ENCODE measurements at regions not wholly inside any gene's neighbourhood (a gene's known extent, or its start where the extent isn't known, plus 50 kb on each side); places are given as distances from the start of the nearest gene placed in this dataset.
A peak's percentile ranks its signal among the peaks of the same experiment; 100 is the strongest.

- peaks cover 29 to 42% of the 10 kb centered on the region in 2 donors for H3K4me1 Mint-ChIP-seq (ENCODE audit: low read depth in 2 of 2)
Measured at GRCh38 chr13:50359779-50360178, 344.5 kb downstream of the KCNRG start.

GRCh38 chr13:50360637-50361036 is 345.4 kb downstream of the KCNRG start:
- H3K27ac Mint-ChIP-seq = peak overlapping the region; percentile 24 to 77
- H3K4me3 Mint-ChIP-seq = peak overlapping the region; percentile 47 to 66

More at GRCh38 chr13:50359779-50360178, 344.5 kb downstream of the KCNRG start:
- H3K27ac Mint-ChIP-seq = peak overlapping the region in 1 of 2 donors; percentile 24
- ATAC-seq (replicated peaks) (no peak), DNase-seq (no peak)
- H3K9me3 Mint-ChIP-seq = no peaks in the 10 kb centered on the region
- H3K4me3 Mint-ChIP-seq = no peak overlapping the region
- no peaks in the 10 kb centered on the region for H3K27me3 Mint-ChIP-seq
- peaks cover 3% of the 10 kb centered on the region for H3K36me3 Mint-ChIP-seq (ENCODE audit: insufficient read depth)

GRCh38 chr13:50361282-50361681 is 346.0 kb downstream of the KCNRG start:
- DNase-seq = no peak
- H3K4me3 Mint-ChIP-seq = peak overlapping the region; percentile 47 to 66
- H3K9me3 Mint-ChIP-seq = no peaks in the 10 kb centered on the region
- ATAC-seq (replicated peaks) = no peak
- no peaks in the 10 kb centered on the region for H3K27me3 Mint-ChIP-seq
- peaks cover 33 to 44% of the 10 kb centered on the region in 2 donors for H3K4me1 Mint-ChIP-seq (ENCODE audit: low read depth in 2 of 2)
- no peaks in the 10 kb centered on the region for H3K36me3 Mint-ChIP-seq (ENCODE audit: insufficient read depth)
- peak overlapping the region; percentile 24 to 77 for H3K27ac Mint-ChIP-seq

More at GRCh38 chr13:50360637-50361036, 345.4 kb downstream of the KCNRG start:
- no peak for ATAC-seq (replicated peaks)
- H3K36me3 Mint-ChIP-seq (ENCODE audit: insufficient read depth) = no peaks in the 10 kb centered on the region
- no peaks in the 10 kb centered on the region for H3K27me3 Mint-ChIP-seq
- no peaks in the 10 kb centered on the region for H3K9me3 Mint-ChIP-seq
- no peak for DNase-seq
- peaks cover 32 to 45% of the 10 kb centered on the region in 2 donors for H3K4me1 Mint-ChIP-seq (ENCODE audit: low read depth in 2 of 2)

DNA sequence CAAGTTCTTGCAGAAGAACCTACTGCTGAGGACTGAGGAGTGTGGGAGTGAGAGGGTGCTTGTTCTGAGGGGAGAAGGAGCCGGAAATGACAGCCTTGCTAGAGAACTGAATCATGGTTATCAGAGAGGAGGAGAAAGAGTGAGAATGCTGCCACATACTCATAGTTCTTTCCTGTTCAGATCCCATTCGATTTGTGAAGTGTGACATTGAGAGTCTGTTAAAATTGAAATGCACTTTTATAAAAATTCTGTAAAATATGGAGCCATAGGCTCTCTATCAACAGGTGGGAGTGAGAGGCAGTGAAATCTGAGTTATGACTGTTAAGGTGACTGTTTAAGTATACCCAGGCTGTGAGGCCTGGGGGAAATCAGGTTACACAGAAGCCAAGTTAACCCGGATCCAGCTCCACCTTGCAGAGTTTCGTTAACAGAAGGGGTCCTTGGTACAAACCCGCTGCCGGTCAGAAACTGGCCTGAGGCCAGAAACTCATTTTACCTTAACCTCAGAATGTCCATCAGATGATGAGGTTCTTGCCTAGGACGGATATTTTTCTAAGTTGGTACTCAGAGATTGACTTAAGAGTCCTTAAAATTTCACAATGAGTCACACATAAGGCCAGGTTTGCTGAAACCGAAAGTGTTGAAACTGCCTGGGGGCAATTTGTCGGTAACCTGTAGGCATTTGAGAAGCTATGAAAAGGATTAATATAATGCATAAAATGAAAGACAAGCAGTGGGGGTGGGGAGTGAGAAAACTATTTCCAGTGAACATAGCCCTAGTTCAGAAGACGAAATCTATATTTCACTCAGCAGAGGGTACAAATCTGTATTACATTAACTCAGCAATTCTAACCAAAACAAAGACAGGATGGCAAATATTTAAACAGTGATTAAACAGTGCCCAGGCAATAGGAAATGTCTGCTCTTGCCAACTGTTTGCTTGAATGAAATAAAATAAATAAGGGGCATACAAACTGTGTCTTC is 350.5 kb downstream of the KCNRG start:
- ATAC-seq (replicated peaks) = peak; percentile 80
- H3K4me3 Mint-ChIP-seq = peak overlapping the region; percentile 63 to 79
- peak overlapping the region; percentile 89 to 96 for H3K27ac Mint-ChIP-seq
- peak; percentile 36 to 48 (median 37) for DNase-seq
- peaks cover 41% of the 10 kb centered on the region in 2 donors for H3K4me1 Mint-ChIP-seq (ENCODE audit: low read depth in 2 of 2)
- no peaks in the 10 kb centered on the region for H3K9me3 Mint-ChIP-seq
- no peaks in the 10 kb centered on the region for H3K36me3 Mint-ChIP-seq (ENCODE audit: insufficient read depth)
- H3K27me3 Mint-ChIP-seq = no peaks in the 10 kb centered on the region

DNA sequence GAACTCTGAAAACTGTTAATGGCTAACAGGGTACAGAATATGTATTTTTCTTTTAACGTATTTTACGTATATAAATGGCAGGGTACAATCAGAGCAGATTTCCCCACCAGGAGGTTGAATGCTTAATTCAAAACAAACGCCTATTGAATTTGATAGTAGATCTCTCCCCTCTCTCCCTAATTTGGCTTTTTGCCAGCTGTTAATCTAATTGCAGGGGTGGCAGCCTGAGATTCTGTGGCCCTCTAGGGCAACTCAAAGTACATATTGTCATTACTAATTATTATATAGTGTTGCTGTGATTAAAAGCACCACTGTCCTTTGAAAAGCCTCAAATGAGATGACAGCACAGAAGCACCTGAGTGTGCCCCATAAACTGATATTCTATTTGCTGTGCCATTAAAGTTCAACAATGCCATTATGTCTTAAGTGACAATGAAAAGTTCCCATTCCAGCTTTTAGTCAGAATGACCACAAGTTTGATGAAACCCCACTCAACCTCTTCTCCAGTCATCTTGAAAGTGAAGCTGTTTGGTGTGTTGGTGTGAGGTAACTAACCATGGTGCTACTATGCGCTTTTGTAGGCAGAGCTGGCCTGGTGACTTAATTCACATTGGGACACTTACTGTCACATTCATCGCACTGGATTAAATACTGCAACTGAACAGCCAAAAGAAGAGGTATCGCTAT is 351.4 kb downstream of the KCNRG start:
- ATAC-seq (replicated peaks) = peak; percentile 41

DNA sequence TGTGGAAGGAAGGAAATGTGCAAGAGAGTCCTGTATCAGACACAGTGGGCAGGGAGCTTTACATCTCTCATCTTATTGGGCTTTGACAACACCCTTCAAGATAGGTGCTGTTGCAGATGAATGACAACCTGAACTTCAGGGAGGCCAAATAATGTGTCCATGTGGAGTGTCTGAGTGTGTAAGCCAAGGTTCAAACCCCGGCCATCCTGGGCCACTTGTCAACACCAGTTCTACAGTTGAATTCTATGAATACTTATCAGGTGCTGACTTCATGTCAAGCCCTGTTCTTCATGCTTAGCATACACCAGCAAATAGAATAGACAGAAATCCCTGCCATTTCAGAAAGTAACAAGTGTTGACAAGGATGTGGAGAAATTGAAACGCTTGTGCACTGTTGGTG is 354.4 kb downstream of the KCNRG start:
- DNase-seq (no peak), ATAC-seq (replicated peaks) (no peak)
- Mint-ChIP-seq H3K27ac (no peak overlapping the region), H3K4me3 (no peak overlapping the region), H3K36me3 (ENCODE audit: insufficient read depth) (no peaks in the 10 kb centered on the region), H3K9me3 (no peaks in the 10 kb centered on the region), H3K4me1 (ENCODE audit: low read depth in 2 of 2) (peaks cover 31 to 35% of the 10 kb centered on the region in 2 donors), H3K27me3 (no peaks in the 10 kb centered on the region)

More for the DNA sequence above, 351.4 kb downstream of the KCNRG start:
- Mint-ChIP-seq H3K36me3 (ENCODE audit: insufficient read depth) (no peaks in the 10 kb centered on the region), H3K9me3 (no peaks in the 10 kb centered on the region), H3K4me3 (peak overlapping the region; percentile 63 to 79), H3K27me3 (no peaks in the 10 kb centered on the region), H3K4me1 (ENCODE audit: low read depth in 2 of 2) (peaks cover 36% of the 10 kb centered on the region in 2 donors), H3K27ac (peak overlapping the region; percentile 89 to 96)
- peak in 2 of 3 experiments; percentile 10 to 23 for DNase-seq

GRCh38 chr13:50370303-50370950 is 355.2 kb downstream of the KCNRG start:
- Mint-ChIP-seq H3K27me3 (no peaks in the 10 kb centered on the region), H3K4me1 (ENCODE audit: low read depth in 2 of 2) (peaks cover 24 to 28% of the 10 kb centered on the region in 2 donors), H3K4me3 (no peak overlapping the region), H3K9me3 (no peaks in the 10 kb centered on the region), H3K36me3 (ENCODE audit: insufficient read depth) (no peaks in the 10 kb centered on the region), H3K27ac (peak overlapping the region; percentile 35 to 62)
- DNase-seq (no peak), ATAC-seq (replicated peaks) (no peak)

- H3K36me3 Mint-ChIP-seq (ENCODE audit: insufficient read depth) = no peaks in the 10 kb centered on the region
- H3K27ac Mint-ChIP-seq = no peak overlapping the region
- DNase-seq (no peak), ATAC-seq (replicated peaks) (no peak)
- H3K9me3 Mint-ChIP-seq = no peaks in the 10 kb centered on the region
- peaks cover 10% of the 10 kb centered on the region in 2 donors for H3K4me1 Mint-ChIP-seq (ENCODE audit: low read depth in 2 of 2)
- H3K4me3 Mint-ChIP-seq = no peak overlapping the region
- H3K27me3 Mint-ChIP-seq = no peaks in the 10 kb centered on the region
Measured at GRCh38 chr13:50374517-50374916, 359.3 kb downstream of the KCNRG start.

- H3K4me3 Mint-ChIP-seq = no peak overlapping the region
- peaks cover 2% of the 10 kb centered on the region in 2 donors for H3K4me1 Mint-ChIP-seq (ENCODE audit: low read depth in 2 of 2)
- H3K36me3 Mint-ChIP-seq (ENCODE audit: insufficient read depth) = no peaks in the 10 kb centered on the region
- ATAC-seq (replicated peaks) (no peak), DNase-seq (no peak)
- no peak overlapping the region for H3K27ac Mint-ChIP-seq
- no peaks in the 10 kb centered on the region for H3K27me3 Mint-ChIP-seq
- H3K9me3 Mint-ChIP-seq = peaks cover 2 to 8% of the 10 kb centered on the region in 2 donors
Measured at GRCh38 chr13:50375792-50376191, 360.5 kb downstream of the KCNRG start.

GRCh38 chr13:50376895-50377575 is 361.8 kb downstream of the KCNRG start:
- ATAC-seq (replicated peaks) (no peak), DNase-seq (no peak)
- Mint-ChIP-seq H3K4me1 (ENCODE audit: low read depth in 2 of 2) (no peaks in the 10 kb centered on the region), H3K4me3 (no peak overlapping the region), H3K9me3 (peaks cover 2 to 14% of the 10 kb centered on the region in 2 donors), H3K27ac (no peak overlapping the region), H3K36me3 (ENCODE audit: insufficient read depth) (no peaks in the 10 kb centered on the region), H3K27me3 (no peaks in the 10 kb centered on the region)

GRCh38 chr13:50377726-50378270 is 362.6 kb downstream of the KCNRG start:
- no peaks in the 10 kb centered on the region for H3K27me3 Mint-ChIP-seq
- H3K9me3 Mint-ChIP-seq = peaks cover 2 to 14% of the 10 kb centered on the region in 2 donors
- H3K4me3 Mint-ChIP-seq = no peak overlapping the region
- no peaks in the 10 kb centered on the region for H3K36me3 Mint-ChIP-seq (ENCODE audit: insufficient read depth)
- ATAC-seq (replicated peaks) (no peak), DNase-seq (no peak)
- H3K27ac Mint-ChIP-seq = no peak overlapping the region
- peaks cover 0 to under 1% of the 10 kb centered on the region in 2 donors for H3K4me1 Mint-ChIP-seq (ENCODE audit: low read depth in 2 of 2)

DNA sequence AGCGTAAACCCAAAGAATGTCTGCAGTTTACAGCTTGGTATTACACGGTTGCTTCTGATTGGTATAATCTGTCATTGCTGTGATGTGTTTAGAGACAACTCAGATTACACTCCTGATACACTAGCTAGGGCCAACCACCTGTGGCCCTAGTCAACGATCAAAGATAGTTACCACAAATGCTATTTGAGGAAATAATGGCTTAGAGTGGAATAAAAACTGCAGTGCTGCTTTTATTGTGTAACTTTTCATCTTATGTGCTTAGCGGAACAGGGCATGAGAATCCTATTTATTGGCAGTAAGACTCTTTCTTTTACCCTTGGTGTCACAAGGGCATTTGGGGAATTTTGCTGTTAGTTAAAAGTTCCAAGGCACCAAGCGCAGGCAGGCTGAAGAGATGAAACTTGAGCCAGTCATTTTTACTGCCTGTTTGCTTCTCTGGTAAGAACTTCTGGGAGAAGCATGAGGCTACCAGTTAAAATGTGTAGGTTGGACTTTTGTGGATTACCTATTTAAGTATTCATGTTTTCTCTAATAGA is 363.3 kb downstream of the KCNRG start:
- peaks cover 0 to 2% of the 10 kb centered on the region in 2 donors for H3K4me1 Mint-ChIP-seq (ENCODE audit: low read depth in 2 of 2)
- H3K4me3 Mint-ChIP-seq = no peak overlapping the region
- no peak for DNase-seq
- no peaks in the 10 kb centered on the region for H3K27me3 Mint-ChIP-seq
- peaks cover 2 to 14% of the 10 kb centered on the region in 2 donors for H3K9me3 Mint-ChIP-seq
- no peak for ATAC-seq (replicated peaks)
- H3K36me3 Mint-ChIP-seq (ENCODE audit: insufficient read depth) = no peaks in the 10 kb centered on the region
- H3K27ac Mint-ChIP-seq = no peak overlapping the region
